GM19351 (cell line): ENCODE measurements at regions not wholly inside any gene's neighbourhood (a gene's known extent, or its start where the extent isn't known, plus 50 kb on each side); places are given as distances from the start of the nearest gene placed in this dataset.

Source experiments
- ATAC-seq: cut with Tn5 transposase; IDR thresholded peaks from one replicate; pipeline ENCODE4 v1.9.1; 2021; ENCODE audit warnings: mild to moderate bottlenecking, moderate library complexity; ENCODE audit not compliant: unreplicated experiment

DNA sequence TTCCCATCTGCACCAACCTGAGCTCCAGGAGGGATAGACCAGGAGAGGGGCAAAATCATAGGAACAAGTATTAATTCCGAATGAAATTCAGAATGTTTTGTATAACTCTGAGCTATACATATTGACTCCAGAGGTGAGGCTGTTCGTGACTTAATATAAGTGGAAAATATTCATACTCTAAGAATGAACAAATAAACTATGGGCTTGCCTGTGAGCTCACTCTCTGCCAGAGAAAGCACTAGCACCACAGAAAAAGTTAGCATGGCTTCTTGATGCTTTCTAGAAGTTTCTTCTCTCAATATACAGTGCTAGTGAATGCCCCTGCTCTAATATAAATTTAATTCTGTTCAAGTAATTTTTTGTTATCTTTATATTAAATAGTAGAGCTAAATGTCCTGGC lies 1536.4 kb upstream of the FLRT2 start:
- no peak for ATAC-seq

DNA sequence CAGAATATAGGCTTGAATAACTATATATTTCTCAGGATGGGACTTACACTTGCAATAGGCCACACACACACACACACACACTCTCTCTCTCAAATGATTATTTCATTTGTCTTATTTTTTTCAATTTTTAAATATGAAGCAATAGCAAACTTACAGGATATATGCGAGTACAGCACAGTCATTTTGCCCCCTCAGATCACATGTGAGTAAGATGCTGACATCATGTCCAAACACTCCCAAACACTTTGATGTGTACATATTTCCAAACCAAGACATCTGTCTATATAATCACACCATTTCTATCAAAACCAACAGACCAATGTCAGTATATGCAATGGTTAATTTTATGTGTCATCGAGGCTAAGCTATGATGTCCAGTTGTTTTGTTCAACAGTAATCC lies 1535.9 kb upstream of the FLRT2 start:
- no peak for ATAC-seq

DNA sequence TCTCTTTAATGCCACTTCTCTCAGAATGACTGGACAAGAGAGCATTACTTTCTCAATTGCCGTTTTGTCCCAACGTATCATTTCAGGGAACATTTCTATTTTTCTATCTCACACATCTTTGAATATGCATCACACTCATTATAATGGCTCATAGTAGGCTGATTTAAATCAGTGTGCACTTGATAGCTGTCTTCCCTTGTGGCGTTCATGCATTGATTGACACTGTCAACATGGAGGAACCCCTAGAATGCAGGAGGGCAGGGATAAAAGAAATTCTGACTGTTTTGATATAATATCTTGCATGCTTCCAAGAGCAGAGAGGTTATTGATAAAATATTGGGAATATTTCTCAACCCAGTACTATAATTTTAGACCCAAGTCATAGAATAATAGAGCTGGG lies 1528.9 kb upstream of the FLRT2 start:
- ATAC-seq: no peak

DNA sequence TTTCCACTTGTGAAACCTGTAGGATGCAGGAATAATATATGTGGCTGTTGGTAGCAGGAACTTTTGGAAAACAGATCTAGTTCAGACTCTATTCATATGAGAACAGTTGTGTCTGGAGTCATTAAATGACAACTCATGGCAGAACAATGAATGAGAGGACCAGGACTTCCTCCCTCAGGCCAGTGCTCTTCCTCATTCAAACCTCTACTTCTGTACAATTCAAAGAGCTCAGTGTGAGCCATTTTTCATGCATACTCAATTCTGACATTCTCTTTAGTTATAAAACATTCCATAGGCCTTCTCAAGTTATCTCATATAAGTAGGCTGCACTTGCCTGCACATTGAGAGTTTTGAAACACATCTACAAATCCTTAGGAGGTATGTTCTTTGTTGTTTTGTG lies 1526.6 kb upstream of the FLRT2 start:
- no peak for ATAC-seq

DNA sequence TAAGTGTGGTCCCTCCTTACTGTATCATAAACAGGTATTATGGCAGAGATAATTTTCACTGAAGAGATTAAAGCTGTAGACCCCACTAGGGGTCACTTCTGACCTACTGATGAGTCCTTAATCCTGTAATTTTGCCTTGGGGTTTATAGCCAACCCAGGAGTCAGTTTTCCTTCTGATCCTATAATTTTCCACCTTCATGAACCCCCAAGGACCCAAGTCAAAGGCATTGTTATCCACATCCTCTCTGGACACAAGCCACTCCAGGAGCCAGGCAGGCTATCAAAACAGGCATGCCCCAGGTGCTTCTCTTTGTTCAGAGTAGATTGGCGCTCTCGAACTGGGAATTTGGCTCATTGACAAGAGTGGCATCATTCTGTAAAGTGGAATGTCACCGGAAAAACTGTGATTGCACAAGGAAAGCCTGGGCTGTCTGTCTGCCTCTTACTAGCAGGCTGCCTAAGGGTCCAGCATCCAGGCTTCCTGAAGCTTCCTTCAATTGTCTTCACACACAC lies 1523.2 kb upstream of the FLRT2 start:
- ATAC-seq: no peak

DNA sequence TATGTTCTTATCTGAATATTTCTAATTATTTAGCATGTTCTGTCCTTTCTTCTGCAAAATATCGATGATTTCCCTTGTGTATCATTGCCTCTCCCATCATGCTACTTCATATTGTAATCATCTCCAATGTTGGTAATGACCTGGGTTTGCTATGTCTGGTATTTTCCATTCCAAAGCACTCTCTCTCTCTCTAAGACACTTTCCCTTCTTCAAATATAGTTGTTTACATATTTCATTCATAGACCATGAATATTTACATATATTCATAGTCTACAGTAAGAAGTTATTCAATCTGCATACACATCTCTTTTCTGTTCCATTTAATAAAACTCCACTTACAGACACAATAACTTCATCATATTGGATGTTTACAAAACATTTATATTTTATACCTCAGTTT lies 1516.5 kb upstream of the FLRT2 start:
- ATAC-seq: no peak

DNA sequence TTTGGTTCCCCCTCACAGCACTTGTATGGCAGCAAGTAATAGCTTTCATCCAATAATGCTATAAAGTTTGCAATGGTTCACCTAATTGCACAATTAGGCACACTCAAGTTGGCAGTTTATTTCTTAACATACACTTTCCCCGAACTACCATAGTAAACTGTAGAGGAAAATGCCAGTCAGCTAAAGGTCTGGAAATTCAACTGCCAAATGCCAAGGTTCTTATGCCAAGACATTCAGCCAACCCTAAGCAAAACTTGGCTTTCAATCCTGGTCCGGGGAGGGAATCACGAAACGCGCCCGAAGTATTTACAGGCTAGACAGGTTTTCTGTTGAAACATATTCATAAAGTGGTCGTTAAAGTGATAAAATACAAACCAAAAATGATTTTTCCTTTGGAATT lies 1512.4 kb upstream of the FLRT2 start:
- ATAC-seq: no peak

DNA sequence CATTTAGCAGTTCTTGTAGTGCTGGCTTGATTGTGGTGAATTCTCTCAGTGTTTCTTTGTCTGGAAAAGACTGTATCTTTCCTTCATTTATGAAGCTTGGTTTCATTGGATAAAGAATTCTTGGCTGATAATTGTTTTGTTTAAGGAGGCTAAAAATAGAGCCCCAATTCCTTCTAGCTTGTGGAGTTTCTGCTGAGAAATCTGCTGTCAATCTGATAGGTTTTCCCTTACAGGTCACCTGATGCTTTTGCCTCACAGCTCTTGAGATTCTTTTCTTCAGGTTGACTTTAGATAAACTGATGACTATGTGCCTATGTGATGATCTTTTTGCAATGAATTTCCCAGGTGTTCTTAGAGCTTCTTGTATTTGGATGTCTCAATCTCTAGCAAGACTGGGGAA lies 1508.5 kb upstream of the FLRT2 start:
- ATAC-seq: no peak

DNA sequence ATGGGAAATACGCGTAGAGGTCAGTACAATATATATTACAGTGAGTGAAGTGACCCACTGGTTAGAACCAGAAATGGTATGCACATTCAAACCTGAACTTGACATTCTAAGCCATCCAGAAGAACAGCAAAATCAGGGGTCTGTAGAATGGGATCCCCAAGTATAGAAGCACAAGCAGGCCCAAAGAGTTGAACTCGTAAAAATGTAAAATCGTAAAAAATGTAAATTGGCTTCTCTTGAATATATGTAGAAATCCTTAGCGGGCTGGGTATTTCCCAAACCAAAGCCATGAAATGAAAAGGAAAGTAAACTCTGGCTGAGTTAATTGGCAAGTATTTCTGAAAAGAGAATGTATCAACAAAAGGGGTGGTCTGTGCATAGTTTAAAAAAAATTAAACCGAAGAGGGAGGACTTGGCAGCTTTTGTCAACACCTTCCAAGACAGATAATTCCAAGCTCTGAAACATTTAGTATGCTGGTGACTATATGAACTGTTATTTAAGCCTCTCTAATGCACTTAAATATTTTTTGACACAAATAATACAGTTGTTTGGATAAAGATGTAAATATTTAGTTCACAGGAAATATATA lies 1505.6 kb upstream of the FLRT2 start:
- no peak for ATAC-seq

DNA sequence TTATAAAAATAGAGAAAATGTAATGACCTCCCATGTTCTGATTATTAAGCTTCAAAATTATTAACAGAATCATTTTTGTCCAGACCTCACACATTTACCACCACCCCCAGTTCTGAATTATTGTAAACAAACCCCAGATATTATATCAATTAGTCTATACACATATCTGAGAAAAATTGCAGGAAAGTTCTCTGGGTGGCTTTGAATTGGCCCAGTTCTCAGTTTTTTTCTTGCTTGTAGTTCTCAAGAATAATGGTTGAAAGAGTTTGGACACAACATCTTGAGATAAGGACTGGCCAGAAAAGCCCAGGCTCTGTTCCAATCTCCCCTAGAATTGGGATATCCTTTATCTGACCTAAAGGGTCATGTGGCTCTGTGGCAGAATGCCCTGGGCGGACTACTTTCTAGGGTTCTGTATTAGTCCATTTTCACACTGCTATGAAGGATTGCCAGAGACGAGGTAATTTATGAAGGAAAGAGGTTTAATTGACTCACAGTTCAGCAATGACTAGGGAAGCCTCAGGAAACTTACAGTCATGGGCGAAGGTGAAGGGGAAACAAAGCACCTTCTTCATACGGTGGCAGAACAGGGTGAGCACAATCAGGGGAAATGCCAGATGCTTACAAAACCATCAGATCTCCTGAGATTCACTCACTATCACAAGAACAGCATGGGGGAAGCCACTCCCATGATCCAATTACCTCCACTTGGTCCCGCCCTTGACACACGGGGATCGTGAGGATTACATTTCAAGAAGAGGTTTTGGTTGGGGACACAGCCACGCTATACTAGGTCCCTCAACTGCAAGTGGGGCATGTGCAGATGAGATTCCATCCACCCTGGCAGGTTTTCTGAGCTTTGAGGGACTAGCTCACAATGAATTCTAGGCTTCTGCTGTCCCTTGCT lies 1504.6 kb upstream of the FLRT2 start:
- no peak for ATAC-seq

DNA sequence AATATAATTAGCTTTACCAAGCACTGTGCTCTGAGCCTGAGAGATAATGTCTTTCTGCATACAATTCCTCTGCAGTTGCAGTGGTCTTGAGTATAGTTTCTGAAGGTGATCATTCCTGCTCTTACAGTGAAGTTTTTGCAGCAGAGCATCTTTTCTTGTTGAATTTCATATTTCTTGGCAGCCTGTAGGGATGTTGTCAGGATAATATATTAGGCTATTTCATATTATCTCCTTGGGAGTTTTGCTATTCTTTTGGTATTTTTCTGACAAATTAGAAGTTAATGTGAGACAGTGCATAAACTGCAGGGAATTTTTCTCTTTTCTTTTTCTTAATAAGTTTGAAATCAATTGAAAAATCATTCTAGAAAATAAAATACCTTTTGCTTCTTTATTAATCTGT lies 1502.6 kb upstream of the FLRT2 start:
- ATAC-seq: no peak

DNA sequence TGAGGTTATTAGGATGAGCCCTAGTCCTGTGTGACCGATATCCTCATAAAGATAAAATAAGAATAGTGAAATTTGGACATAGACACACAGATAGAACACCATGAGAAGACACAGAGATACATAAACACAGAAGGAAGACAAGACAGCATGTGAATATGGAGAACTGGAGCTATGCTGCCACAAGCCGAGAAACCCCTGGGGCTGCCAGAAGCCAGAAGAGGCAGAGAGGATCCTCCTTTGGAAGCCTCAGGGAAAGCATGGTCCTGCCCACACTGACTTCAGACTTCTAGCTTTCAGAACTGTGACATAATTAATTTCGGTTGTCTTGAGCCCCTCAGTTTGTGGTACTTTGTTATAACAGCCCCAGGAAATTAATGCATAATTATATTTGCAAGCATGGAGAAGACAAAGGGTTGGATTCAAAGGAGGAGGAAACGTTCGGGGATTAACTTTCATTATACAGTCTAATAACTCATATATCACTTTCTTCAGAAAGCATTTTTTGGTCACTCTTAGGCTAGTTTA lies 1501.8 kb upstream of the FLRT2 start:
- no peak for ATAC-seq

DNA sequence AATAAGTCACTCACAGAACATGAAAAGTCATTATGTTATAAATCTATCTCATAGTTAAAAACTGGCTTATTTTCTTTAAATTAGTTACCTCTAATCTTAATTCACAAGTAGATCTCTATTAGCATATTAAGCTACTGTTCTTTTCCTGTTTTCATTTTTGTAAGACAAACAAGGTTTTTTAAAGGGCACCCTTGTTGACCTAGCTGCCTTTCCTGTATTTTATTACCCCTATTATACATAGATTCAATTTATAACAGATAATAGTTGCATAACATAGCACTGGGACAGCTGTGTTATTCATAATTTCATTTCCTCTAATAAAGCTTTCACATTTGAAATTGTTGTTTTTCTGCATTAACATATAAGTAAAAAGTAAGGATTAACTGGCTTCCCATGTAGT lies 1500.7 kb upstream of the FLRT2 start:
- ATAC-seq: no peak

DNA sequence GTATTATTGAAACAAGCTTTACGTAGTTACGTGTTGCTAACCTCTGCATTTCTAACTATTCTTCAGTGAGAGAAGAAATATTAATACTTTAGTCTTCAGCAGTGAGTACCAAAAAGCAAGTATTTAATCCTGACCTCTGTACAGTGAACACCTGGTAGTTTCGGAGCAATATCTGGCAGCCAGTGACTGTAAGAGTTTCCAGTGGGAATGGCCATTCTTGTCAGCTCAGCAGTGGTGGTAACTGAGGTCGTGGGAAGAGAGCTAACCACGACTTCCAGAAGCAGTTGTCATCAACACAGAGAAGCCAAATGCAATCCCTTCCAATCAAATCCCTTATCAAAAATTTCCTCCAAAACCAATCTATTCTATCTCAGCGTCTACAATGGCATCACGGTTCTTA lies 1500.2 kb upstream of the FLRT2 start:
- no peak for ATAC-seq

DNA sequence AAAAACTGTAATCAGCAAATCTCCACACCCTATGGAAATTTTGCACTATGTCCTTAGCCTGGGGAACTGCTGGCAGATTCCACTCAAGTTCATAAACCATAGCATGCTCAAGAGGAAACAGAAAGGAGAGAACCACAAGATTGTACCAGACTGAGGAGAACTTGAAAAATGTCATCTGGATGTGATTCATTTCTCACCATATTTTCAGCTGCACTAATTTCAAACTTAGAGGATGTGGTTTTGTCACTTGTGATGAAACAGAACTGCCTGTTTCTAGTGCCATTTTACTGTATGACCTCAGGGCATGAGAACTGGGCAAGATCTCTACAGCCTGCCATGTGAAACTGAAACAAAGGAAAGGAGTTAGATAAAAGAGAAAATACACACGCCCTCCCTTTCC lies 1493.1 kb upstream of the FLRT2 start:
- no peak for ATAC-seq

DNA sequence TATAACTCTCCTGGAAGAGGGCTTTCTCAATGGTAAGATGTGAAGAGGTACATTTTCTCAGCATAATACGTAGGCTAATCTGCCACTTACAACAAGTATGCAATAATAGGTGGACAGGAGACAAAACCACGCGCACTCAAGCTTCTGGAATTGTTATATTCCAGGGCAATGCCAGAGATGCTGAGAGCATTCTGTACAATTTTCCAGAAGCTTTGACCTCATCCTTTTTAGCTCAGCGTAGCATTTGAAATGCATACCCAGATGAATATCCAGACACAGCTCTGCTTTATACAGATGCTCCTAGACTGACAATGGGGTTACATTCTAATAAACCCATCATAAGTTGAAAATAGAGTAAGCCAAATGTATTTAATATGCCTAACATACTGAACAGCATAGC lies 1492.4 kb upstream of the FLRT2 start:
- ATAC-seq: no peak

DNA sequence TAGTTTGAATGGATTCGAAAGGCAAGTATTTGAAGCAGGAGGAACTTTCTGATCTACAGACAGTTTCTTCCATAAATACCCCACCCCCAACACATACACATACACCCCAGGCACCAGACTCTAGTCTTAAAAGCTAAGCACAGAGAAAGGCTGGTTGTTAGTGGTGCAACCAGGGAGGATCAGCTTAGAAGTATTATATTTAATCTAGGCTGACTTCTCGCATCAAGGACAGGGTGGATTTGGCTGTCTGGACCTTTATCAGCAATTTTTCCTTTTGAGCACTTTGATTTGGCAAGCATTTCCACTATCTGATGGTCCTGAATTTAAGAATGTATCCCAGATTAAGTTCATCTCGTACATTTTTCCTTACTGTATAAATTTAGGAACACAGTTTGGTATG lies 1489.8 kb upstream of the FLRT2 start:
- no peak for ATAC-seq

DNA sequence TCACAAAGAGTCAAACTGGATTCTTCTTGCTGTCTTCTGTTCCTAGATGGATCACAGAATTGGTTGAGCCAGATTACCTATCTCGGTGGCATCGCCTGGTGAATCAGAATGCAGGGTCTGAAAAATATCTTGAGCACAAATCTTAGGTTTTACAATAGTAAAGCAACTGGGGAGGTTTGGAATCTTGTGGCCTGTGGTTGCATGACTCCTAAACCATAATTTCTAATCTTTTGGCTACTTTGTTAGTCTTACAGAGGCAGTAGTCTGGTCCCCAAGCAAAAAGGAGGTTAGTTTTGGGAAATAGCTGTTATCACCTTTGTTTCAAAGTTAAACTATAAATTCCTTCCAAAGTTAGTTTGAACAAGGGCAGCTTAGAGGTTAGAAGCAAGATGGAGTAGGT lies 1488.5 kb upstream of the FLRT2 start:
- ATAC-seq: no peak

DNA sequence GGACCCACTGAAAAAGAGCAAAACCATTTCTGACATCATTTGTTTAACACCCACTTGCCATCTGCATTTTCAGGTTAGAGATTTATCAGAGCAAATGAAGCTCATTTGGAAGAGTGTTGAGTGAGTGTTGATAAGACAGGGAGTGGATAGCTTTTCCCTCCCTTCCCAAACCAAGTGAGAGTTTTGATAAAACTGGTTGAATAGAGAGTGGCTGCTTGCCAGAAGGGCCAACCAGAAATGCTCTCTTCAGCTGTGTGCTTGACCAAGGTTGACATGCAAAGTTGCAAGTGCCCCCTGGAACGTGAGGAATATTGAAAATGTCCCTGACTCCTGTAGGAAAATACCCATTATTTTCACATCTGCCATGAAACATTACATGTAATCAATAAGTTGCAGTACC lies 1487.0 kb upstream of the FLRT2 start:
- no peak for ATAC-seq

DNA sequence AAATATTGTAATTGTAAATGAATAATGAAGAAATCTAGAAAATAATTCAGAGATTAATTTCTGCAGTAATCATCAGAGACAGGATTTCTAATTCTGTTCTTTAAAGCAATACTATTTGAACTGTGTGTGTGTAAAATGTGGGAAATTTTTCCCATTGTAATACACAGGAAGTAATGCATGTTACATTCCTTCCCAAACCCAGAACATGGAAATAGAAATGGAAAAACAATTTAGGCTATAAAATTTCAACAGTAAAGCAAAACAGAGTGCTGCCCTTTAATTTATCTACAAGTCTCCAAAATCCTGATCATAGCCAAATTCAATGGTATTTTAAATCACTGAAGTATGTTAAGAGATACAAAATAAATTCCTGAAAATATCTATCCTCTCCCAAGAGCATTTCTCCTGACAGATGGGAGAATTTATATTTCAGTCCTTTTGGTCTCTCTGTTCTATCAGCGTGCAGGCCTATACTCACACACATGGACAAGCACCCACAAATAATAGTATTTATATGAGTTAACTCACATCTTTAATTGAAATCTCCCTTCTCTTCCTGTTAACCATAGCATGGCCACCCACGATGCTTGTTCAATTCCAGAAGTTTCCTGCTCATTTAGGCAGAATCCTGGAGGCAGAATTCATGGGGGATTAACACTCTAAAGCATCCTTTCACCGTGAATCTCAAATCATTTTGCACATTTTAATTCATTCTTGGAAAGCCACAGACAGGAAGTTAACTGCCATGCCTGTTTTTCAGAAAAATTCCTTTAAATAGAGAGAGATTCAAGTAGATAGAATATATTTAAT lies 1465.4 kb upstream of the FLRT2 start:
- no peak for ATAC-seq

DNA sequence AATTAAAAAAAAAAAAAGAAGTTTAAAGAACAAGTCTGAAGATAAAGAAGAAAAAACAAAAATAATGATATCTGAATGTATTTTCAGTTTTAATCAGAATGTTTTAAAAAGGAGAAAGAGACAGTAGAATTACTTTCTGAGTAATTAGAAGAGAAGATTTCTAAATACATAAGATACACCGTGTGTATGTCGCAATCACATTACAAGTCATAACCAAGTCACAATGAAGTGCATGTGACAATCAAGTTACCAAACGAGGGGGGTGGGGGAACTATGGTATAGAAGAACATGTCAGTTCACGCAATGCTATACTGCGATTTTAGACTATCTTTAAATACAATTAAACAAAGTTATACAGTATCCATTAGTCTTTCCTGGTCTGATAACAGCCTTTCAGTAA lies 1464.1 kb upstream of the FLRT2 start:
- ATAC-seq: no peak
